Astrocyte (in vitro differentiated cells and primary cell): ENCODE measurements at regions not wholly inside any gene's neighbourhood (a gene's known extent, or its start where the extent isn't known, plus 50 kb on each side); places are given as distances from the start of the nearest gene placed in this dataset.

Experiments
- DNase-seq: peaks from one replicate; pipeline ENCODE4 v3.0.0-alpha.2; 2010; ENCODE audit warnings: low read depth
- FAIRE-seq: peaks from 2 replicates; lab custom pipeline; 2011; peaks lifted over from hg19 to GRCh38; lab: Jason Lieb, UNC
- H2AFZ ChIP-seq: 2 replicates; pipeline ENCODE4 v1.6.0; 2012; ENCODE audit warnings: low read depth, low read length, inconsistent platforms
- H3K27ac ChIP-seq: 2 replicates; pipeline ENCODE4 v1.5.1; 2011; ENCODE audit warnings: low read depth, low read length, inconsistent platforms
- H3K27me3 ChIP-seq: 2 replicates; pipeline ENCODE4 v1.6.0; 2011; ENCODE audit warnings: low read length, inconsistent platforms; ENCODE audit not compliant: insufficient read depth
- H3K36me3 ChIP-seq: 2 replicates; pipeline ENCODE4 v1.5.1; 2011; ENCODE audit warnings: low read length, inconsistent platforms; ENCODE audit not compliant: insufficient read depth
- H3K4me1 ChIP-seq: 2 replicates; pipeline ENCODE4 v1.5.1; 2011; ENCODE audit warnings: low read length, inconsistent platforms; ENCODE audit not compliant: insufficient read depth
- H3K4me2 ChIP-seq: 2 replicates; pipeline ENCODE4 v1.6.0; 2012; ENCODE audit warnings: low read length, inconsistent platforms
- H3K4me3 ChIP-seq: 2 replicates; pipeline ENCODE4 v1.5.1; 2011; ENCODE audit warnings: low read depth, mild to moderate bottlenecking, low read length, inconsistent platforms; ENCODE audit not compliant: insufficient read depth
- H3K79me2 ChIP-seq: 2 replicates; pipeline ENCODE4 v1.6.0; 2012; ENCODE audit warnings: mild to moderate bottlenecking, low read length, inconsistent platforms; ENCODE audit not compliant: insufficient read depth
- H3K9ac ChIP-seq: 2 replicates; pipeline ENCODE4 v1.6.0; 2012; ENCODE audit warnings: mild to moderate bottlenecking, low read length, inconsistent platforms
- H3K9me3 ChIP-seq: 2 replicates; pipeline ENCODE4 v1.5.1; 2012; ENCODE audit warnings: low read depth, mild to moderate bottlenecking, low read length, inconsistent platforms; ENCODE audit not compliant: insufficient read depth
- H4K20me1 ChIP-seq: 2 replicates; pipeline ENCODE4 v1.6.0; 2012; ENCODE audit warnings: low read length, inconsistent platforms; ENCODE audit not compliant: insufficient read depth
- H3K27ac Mint-ChIP-seq: one replicate; pipeline ENCODE4 v1.8.0; 2021; ENCODE audit warnings: mild to moderate bottlenecking, mixed read lengths; ENCODE audit not compliant: unreplicated experiment
- H3K27me3 Mint-ChIP-seq: one replicate; pipeline ENCODE4 v1.8.0; 2021; ENCODE audit warnings: low read depth, mixed read lengths; ENCODE audit not compliant: unreplicated experiment
- H3K36me3 Mint-ChIP-seq: one replicate; pipeline ENCODE4 v1.8.0; 2021; ENCODE audit warnings: low read depth, mixed read lengths; ENCODE audit not compliant: unreplicated experiment
- H3K4me1 Mint-ChIP-seq: one replicate; pipeline ENCODE4 v1.8.0; 2021; ENCODE audit warnings: low read depth, mixed read lengths; ENCODE audit not compliant: unreplicated experiment
- H3K4me3 Mint-ChIP-seq: one replicate; pipeline ENCODE4 v1.8.0; 2021; ENCODE audit warnings: mild to moderate bottlenecking, moderate library complexity, mixed read lengths; ENCODE audit not compliant: unreplicated experiment
- H3K9me3 Mint-ChIP-seq: one replicate; pipeline ENCODE4 v1.8.0; 2021; ENCODE audit warnings: mild to moderate bottlenecking, mixed read lengths; ENCODE audit not compliant: unreplicated experiment
- EZH2 ChIP-seq: IDR thresholded peaks from 2 replicates; pipeline ENCODE4 v1.6.1; 2012; ENCODE audit warnings: mild to moderate bottlenecking, low read length, inconsistent platforms; ENCODE audit not compliant: insufficient read depth
- TF ChIP-seq, protein P1 (sequence below): IDR thresholded peaks from 2 replicates; pipeline ENCODE4 v1.5.1; 2011; ENCODE audit warnings: low read depth, mild to moderate bottlenecking, inconsistent platforms, low read length, moderate library complexity; ENCODE audit not compliant: insufficient read depth

DNA sequence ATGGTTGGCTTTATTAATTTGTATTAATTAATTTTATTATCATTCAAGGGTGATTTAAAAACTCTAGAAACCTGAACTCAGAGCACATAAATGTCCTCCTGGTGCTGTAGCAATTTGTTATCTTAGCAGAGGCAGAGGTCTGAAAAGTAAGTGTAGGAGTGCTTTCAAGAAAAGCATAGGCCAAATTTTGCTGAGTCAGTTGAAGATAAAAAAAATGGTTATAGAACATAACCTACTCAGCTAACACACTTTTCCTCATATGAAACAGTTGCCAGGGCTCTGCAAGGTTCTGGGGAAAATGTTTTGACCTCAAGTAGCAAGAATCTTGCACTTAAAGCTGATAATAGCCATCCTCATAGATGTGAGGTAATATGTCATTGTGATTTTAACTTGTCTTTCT, 53.5 kb upstream of the CHODL start:
- H4K20me1 ChIP-seq = no peaks in the 10 kb centered on the region
- no peaks in the 10 kb centered on the region for H3K79me2 ChIP-seq
- no peaks in the 10 kb centered on the region for H3K27me3 Mint-ChIP-seq

DNA sequence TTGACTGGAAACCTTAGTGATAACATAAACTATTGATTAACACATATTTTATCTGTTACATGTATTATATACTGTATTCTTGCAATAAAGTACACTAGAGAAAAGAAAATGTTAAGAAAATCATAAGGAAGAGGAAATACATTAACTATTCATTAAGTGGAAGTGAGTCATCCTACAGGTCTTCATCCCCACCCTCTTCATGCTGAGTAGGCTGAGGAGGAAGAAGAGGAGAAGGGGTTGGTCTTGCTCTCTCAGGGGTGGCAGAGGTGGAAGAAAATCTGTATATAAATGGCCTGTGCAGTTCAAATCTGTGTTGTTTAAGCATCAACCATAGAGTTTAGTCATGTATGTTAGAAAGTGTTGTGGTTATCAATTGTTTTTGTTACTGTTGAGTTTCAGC, 66.1 kb upstream of the CHODL start:
- H3K36me3 ChIP-seq = no peaks in the 10 kb centered on the region
- no peak for TF ChIP-seq EZH2
- TF ChIP-seq, protein P1, sequence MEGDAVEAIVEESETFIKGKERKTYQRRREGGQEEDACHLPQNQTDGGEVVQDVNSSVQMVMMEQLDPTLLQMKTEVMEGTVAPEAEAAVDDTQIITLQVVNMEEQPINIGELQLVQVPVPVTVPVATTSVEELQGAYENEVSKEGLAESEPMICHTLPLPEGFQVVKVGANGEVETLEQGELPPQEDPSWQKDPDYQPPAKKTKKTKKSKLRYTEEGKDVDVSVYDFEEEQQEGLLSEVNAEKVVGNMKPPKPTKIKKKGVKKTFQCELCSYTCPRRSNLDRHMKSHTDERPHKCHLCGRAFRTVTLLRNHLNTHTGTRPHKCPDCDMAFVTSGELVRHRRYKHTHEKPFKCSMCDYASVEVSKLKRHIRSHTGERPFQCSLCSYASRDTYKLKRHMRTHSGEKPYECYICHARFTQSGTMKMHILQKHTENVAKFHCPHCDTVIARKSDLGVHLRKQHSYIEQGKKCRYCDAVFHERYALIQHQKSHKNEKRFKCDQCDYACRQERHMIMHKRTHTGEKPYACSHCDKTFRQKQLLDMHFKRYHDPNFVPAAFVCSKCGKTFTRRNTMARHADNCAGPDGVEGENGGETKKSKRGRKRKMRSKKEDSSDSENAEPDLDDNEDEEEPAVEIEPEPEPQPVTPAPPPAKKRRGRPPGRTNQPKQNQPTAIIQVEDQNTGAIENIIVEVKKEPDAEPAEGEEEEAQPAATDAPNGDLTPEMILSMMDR = no peak
- H3K36me3 Mint-ChIP-seq = no peaks in the 10 kb centered on the region
- no peak overlapping the region for H3K4me3 Mint-ChIP-seq
- no peak overlapping the region for H2AFZ ChIP-seq
- H3K4me1 Mint-ChIP-seq = no peaks in the 10 kb centered on the region
- H3K4me2 ChIP-seq = no peak overlapping the region
- H3K79me2 ChIP-seq = no peaks in the 10 kb centered on the region
- H3K27ac Mint-ChIP-seq = no peak overlapping the region
- H3K27ac ChIP-seq = no peak overlapping the region
- H4K20me1 ChIP-seq = no peaks in the 10 kb centered on the region
- H3K4me3 ChIP-seq = no peak overlapping the region
- no peak overlapping the region for H3K9ac ChIP-seq
- no peak for DNase-seq
- peaks cover 3% of the 10 kb centered on the region for H3K9me3 ChIP-seq
- no peaks in the 10 kb centered on the region for H3K9me3 Mint-ChIP-seq
- H3K27me3 ChIP-seq = no peaks in the 10 kb centered on the region
- H3K27me3 Mint-ChIP-seq = no peaks in the 10 kb centered on the region
- no peaks in the 10 kb centered on the region for H3K4me1 ChIP-seq
- FAIRE-seq = no peak

More for the DNA sequence above, 53.5 kb upstream of the CHODL start:
- no peak for TF ChIP-seq EZH2
- TF ChIP-seq, protein P1 = no peak
- no peak overlapping the region for H3K27ac ChIP-seq
- no peak for FAIRE-seq
- no peaks in the 10 kb centered on the region for H3K4me1 Mint-ChIP-seq
- H3K4me3 Mint-ChIP-seq = no peak overlapping the region
- DNase-seq = no peak
- H3K4me2 ChIP-seq = no peak overlapping the region
- H3K36me3 Mint-ChIP-seq = no peaks in the 10 kb centered on the region
- H3K4me3 ChIP-seq = no peak overlapping the region
- no peak overlapping the region for H2AFZ ChIP-seq
- H3K9me3 ChIP-seq = no peaks in the 10 kb centered on the region
- H3K9me3 Mint-ChIP-seq = no peaks in the 10 kb centered on the region
- no peak overlapping the region for H3K27ac Mint-ChIP-seq
- no peaks in the 10 kb centered on the region for H3K36me3 ChIP-seq
- H3K4me1 ChIP-seq = no peaks in the 10 kb centered on the region
- no peak overlapping the region for H3K9ac ChIP-seq
- no peaks in the 10 kb centered on the region for H3K27me3 ChIP-seq

DNA sequence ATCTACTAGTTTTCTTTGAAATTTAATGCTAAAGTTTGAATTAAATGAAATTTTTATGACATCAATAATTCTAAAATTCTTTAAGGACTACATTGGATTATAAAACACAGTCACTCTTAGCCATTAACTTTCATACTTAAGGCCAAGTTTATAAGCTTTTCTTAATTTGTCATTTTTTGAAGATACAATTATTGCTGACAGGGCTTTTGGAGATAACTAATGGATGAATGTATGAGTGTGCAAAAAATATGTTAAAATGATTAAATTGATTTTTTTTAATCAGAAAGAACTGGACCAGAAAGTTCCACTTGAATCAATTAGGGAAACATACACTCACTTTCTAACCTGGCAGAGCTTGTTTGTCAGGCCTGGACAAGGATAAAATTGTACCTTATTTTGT, 70.3 kb upstream of the CHODL start:
- Histone ChIP-seq H3K79me2 (no peaks in the 10 kb centered on the region), H3K36me3 (no peaks in the 10 kb centered on the region), H2AFZ (no peak overlapping the region), H3K9ac (no peak overlapping the region), H3K27me3 (no peaks in the 10 kb centered on the region), H3K4me2 (no peak overlapping the region), H3K4me1 (no peaks in the 10 kb centered on the region), H3K9me3 (peaks cover 3% of the 10 kb centered on the region), H3K4me3 (no peak overlapping the region), H3K27ac (no peak overlapping the region), H4K20me1 (no peaks in the 10 kb centered on the region)
- Mint-ChIP-seq H3K27me3 (peaks cover 2% of the 10 kb centered on the region), H3K4me1 (peaks cover 2% of the 10 kb centered on the region), H3K4me3 (no peak overlapping the region), H3K9me3 (no peaks in the 10 kb centered on the region), H3K27ac (no peak overlapping the region), H3K36me3 (no peaks in the 10 kb centered on the region)
- FAIRE-seq (no peak), DNase-seq (no peak)
- TF ChIP-seq, protein P1 = no peak
- no peak for TF ChIP-seq EZH2
